Fibroblast of skin of back (primary cell): ENCODE measurements at regions not wholly inside any gene's neighbourhood (a gene's known extent, or its start where the extent isn't known, plus 50 kb on each side); places are given as distances from the start of the nearest gene placed in this dataset.
A peak's percentile ranks its signal among the peaks of the same experiment; 100 is the strongest.
"Not testable (repeated sequence)": the region's sequence is repeated elsewhere in the genome, so short reads cannot be mapped to it uniquely, and the experiment has no call there.

Experiments used
- DNase-seq: peaks from one replicate; pipeline ENCODE4 v3.0.0-alpha.2; 2013

DNA sequence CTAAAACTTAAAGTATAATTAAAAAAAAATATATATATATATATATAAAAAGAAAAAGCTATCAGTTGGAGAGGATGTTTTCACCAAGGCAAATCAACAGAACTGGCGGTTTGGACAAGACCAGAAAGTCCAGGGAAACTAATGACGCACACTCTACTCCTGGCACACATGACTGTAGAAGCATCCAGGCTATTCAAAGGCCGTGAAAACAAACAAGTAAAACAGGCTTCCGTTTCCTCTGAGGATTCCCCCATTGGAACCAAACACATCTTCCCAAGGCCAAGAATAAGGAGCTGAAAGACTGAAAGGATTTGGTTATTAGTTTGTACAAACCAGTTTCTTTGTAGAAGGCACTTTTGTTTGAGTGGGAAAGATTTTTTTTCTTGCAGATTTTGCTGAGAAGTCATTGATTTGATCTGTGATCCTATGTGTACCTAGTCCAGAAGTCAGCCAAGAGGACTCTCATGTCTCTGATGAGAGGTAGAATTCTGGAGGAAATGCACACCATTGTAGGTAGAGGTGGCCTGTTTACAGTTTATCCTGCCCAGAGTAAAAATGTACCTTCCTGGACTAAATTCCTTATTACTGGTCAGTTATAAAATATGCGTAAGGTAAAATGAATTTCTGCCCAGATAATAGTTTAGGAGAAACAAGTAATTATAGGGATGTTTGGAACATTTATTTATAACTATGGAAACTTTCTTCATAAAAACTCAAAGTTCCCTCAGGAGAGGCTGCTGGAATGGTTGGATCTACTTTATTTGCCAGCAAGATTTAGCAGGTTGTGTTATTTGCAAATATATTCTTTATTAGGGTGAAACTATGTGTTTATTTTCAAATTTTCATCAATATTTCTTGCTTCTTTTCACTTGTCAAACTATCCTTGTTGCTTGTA, 66.5 kb downstream of the DMP1 start:
- DNase-seq: no peak

DNA sequence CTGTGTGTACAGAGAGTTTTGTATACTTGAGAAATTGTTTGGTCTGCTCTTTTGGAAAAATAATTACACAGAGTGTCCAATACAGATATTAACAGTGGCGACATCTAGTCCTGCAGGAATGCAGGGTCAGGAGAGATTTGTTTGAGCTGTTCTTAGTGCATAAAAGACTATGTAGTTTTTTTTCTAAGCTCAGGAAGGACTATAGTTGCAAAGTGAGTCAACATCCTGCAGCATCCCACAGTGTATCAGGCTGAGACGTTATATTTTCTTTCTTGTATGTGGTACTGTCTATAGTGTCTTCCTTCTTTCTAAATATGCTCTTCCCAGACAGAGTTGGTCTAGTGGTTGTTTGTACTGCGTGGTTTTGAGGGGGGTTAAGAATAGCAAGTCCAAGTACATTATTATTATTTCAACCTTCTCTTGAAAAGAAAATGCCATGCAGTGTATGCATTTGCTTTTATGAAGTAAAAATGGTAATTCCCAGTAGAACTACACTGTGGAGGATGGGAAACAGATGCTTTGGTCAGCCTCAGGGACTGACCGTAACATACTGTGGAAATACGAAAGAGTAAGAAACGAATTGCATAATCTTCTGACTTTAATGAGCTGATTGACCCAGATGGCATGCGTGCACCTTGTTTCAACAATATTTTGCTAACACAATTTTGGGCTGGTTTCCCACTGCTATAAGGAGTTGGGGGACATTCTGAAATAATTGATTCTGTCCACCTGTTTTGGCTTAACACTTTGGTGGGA, 67.4 kb downstream of the DMP1 start:
- peak; percentile 42 for DNase-seq

DNA sequence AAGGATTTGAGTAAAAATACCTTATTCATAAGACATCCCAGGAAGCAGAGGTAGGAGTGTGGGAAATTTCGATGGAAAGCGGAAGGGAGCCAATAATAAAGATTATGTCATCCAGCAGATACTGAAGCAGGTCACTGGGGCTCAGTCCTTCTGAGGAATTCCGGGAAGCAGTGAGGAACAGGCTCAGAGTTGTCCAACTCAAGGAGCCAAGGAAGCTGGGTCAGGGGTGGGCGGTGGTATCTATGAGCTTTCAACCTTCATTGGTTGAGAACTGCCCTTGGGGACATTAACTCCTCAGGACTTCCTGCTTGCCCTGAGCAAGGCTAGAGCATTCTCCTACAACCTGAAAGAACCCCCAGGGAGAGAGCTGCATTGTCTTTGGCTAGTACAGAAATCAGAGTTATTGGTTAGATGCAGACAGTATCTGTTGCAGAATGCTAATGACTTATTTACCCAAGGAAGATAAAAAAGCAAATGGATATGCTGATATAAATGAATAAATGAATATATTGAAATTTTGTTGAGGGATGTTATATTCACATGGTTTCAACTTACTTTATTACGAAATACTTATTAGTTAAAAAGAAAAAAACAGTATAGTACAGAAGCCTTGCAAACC, 68.2 kb downstream of the DMP1 start:
- no peak for DNase-seq

DNA sequence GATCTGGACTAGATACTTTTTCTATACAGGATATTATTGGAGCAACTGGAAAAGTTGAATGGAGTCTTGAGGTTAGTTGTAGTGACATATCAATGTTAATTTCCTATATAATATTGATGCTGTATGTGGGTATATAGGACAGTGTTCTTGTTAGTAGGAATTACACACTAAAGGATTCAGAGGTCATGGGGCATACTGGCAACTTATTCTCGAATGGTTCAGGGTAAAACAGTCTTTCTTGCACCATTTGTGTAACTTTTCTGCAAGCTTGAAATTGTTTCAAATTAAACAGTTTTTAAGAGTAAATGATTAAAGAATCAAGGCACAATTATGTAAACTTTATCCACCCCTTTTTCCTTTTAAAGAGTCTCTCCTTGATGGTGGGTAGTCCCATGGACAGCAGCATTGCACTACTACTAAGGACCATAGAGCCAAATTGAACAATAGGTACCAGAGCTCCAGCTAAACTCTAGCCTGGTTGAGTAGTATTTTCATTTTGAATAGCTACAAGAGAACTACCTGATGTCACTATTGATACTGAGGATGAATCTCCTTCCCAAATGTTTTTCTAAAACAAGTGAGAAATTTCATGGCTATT, 70.1 kb downstream of the DMP1 start:
- no peak for DNase-seq

DNA sequence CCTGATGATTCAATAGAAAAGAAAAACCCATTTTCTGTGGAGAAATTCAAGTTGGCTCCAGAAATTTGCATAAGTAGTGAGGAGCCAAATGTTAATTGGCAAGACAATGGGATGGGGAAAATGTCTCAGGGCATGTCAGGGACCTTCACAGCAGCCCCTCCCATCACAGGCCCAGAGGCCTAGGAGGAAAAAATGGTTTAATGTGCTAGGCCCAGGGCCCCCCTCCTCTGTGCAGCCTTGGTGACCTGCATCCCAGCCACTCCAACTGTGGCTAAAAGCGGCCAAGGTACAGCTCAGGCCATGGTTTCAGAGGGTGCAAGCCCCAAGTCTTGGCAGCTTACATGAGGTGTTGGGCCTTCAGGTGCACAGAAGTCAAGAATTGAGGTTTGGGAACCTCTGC, 74.1 kb upstream of the IBSP start:
- DNase-seq: not testable (repeated sequence)

DNA sequence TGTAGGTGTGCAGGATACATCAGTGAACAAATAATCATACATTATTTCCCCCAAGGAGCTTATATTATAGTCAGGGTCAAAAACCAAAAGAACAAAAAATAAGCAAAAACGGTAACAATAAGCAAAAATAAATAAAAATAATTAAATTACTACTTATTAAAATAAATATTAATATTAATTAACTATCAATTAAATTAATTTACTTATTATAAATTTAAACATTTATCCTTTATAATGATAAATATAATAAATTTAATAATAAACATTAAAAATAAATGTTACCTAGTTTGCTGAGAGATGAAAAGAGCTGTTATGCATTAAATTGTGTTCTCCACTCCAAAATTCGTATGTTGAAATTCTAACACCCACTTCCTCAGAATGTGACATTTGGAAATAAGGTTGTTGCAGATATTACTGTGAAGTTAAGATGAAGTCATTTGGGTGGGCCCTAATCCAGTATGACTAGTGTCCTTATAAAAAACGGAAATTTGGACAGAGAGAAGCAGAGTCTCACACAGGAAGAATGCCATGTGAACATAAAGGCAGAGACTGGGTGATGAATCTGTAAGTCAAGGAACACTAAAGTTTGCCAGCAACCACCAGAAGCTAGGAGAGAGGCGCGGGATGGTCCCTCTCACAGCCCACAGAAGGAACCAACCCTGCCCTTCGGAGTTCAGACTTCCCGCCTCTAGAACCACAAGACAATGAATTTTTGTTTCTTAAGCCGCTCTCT, 67.2 kb upstream of the IBSP start:
- peak; percentile 5 for DNase-seq

DNA sequence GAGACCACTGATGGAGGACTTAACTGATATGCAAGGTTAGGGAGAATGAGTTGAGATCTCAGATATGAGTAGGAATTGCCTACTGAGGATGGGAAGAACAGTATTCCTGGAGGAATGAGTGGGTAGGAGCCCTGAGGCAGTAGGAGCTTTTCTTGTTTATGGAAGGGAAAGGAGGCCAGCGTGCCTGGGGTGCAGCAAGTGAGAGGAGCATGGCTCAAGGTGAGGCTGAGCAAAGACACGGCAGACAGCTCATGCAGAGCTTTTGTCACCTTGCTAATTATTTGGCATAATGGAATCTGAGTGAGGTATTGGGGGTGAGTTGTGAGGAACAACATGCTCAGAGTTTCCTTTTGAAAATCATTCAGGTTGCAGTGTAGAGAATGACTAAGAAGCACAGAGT, 65.3 kb upstream of the IBSP start:
- no peak for DNase-seq

DNA sequence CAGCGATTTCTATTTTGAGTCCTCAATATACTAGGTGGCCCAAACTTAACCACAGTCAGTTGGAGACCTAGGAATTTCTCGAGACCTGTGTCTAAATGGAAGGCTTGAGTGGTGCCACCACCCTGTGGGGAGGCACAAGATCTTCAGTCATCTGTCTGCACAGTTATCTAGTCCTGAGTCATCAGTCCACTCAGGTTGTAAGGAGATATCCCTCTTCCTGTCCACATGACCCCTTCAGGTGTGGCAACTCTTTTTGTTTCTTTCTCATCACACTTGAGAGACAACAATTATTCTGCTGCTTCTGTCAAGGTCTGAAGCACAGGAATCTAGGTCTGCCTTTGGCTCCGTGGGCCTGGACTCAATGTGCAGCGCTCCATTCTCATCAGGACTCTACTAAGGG, 64.4 kb upstream of the IBSP start:
- DNase-seq: no peak

DNA sequence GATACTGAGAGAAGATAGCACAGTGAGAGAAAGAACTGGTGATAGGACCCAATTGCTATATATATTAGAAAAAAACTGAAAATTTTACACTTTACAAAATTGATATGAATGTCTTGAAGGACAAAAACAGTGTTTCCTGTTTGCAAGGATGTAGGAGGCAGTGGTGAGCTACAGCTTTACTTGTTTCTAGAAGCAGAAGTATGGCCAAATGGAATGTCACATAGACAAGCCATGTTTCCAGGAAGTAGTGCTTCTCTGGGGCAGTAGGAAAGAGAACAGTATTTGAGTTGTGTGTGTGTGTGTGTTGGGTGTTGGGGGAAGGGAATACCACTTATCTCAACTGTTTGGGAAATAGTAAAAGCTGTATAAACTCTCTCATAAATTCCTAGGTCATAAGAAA, 60.9 kb upstream of the IBSP start:
- no peak for DNase-seq

DNA sequence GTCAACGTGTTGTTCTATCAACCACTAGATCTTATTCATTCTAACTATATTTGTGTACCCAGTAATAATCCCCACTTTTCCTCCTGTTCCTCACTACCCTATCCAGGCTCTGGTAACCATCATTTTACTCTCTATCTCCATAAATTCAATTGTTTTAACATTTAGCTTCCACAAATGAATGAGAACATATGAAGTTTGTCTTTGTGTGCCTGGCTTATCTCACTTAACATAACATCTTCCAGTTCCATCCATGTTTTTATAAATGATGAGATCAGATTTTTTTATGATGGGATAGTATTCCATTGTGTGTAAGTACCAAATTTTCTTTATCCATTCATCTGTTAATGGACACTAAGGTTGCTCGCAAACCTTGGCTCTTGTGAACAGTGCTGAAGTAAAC, 59.9 kb upstream of the IBSP start:
- DNase-seq: no peak

DNA sequence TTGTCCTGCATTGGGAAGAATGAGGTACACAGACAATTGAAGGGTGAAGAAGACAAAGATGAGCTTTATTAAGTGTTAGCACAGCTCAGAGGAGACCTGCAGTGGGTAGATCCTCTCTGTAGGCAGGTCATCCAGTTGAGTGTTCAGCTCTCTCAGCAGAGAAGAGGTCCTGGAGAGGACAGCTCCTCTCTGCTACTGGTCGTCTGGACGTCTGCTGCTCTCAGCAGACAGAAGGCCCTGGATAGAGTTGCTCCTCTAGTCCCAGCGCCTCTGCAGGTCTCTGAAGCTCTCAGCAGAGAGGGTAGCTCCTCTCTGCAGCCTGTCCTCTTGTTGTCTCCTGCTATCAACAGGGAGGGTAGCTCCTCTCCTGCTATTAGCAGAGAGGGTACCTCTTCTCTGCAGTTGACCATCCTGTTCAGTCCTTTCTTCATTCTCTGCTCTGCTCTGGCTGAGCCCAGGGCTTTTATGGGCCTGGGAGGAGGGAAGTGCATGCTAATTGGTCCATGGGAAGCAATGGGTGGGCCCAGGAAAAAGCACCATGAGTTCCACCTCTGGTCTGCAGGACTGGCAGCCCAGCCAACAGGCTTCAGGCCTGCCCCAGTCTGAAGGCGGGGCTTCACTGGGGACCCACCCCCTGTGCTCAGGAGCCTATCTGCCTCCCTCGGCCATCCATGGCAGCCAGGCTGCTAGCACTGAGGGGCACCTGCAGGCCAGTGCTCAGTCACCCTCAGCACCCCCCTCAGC, 54.1 kb upstream of the IBSP start:
- DNase-seq: peak; percentile 4

DNA sequence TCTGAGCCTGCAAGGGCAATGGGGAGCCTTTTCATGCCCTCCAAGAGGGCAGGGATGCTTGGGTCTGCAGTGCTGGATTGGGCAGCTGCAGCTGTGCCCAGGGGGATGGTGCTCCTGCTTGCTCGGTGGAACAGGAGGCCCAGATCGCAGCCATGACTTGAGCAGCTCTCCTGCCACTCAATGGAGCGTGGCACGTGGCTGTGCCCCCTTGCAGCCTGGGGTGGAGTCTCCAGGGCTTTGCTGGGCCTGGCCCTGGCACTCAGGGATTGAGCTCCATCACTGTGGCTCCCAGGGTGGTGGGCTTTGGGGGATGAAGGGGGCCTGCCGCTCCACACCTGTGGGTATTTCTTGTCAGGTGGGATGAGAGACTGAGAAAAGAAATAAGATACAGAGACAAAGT, 53.4 kb upstream of the IBSP start:
- no peak for DNase-seq
